ENCODE measurements at regions not wholly inside any gene's neighbourhood (a gene's known extent, or its start where the extent isn't known, plus 50 kb on each side); places are given as distances from the start of the nearest gene placed in this dataset.

DNA sequence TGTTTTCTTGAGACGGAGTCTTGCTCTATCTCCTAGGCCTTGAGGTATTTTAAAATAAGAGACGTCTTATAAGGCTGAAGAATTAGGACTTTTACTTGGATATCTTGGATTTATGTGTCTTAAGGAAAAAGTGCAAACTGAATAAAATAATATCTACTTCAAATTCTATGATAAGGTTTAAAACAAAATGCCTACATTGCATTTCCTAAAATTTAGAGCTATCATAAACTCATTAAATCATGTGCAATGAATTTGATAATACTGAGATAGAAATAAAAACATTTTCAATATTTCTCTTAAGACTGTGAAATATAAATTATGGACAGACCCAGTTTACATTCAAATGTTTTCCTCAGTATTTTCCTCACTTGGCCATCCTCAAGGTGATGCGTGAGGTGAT is 729.5 kb upstream of the LMO3 start:
- TF ChIP-seq BHLHE40 (IDR thresholded peaks at IDR 0.05; ENCODE audit: low read depth, low read length) (no peak), NR3C1 (IDR thresholded peaks at IDR 0.05) (no peak), ZFP36 (IDR thresholded peaks at IDR 0.05; ENCODE audit: borderline replicate concordance, partially characterized antibody) (no peak), CTCF (IDR thresholded peaks at IDR 0.05) (no peak), EP300 (IDR thresholded peaks at IDR 0.05) (no peak), SREBF2 (IDR thresholded peaks at IDR 0.05) (no peak), POLR2A (IDR thresholded peaks at IDR 0.05; ENCODE audit: low read length) (no peak)
- TF ChIP-seq, protein P1, sequence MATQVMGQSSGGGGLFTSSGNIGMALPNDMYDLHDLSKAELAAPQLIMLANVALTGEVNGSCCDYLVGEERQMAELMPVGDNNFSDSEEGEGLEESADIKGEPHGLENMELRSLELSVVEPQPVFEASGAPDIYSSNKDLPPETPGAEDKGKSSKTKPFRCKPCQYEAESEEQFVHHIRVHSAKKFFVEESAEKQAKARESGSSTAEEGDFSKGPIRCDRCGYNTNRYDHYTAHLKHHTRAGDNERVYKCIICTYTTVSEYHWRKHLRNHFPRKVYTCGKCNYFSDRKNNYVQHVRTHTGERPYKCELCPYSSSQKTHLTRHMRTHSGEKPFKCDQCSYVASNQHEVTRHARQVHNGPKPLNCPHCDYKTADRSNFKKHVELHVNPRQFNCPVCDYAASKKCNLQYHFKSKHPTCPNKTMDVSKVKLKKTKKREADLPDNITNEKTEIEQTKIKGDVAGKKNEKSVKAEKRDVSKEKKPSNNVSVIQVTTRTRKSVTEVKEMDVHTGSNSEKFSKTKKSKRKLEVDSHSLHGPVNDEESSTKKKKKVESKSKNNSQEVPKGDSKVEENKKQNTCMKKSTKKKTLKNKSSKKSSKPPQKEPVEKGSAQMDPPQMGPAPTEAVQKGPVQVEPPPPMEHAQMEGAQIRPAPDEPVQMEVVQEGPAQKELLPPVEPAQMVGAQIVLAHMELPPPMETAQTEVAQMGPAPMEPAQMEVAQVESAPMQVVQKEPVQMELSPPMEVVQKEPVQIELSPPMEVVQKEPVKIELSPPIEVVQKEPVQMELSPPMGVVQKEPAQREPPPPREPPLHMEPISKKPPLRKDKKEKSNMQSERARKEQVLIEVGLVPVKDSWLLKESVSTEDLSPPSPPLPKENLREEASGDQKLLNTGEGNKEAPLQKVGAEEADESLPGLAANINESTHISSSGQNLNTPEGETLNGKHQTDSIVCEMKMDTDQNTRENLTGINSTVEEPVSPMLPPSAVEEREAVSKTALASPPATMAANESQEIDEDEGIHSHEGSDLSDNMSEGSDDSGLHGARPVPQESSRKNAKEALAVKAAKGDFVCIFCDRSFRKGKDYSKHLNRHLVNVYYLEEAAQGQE (IDR thresholded peaks at IDR 0.05) = no peak
